Dermis microvascular lymphatic vessel endothelial cell (primary cell): ENCODE measurements at regions not wholly inside any gene's neighbourhood (a gene's known extent, or its start where the extent isn't known, plus 50 kb on each side); places are given as distances from the start of the nearest gene placed in this dataset.
"Not testable (repeated sequence)": the region's sequence is repeated elsewhere in the genome, so short reads cannot be mapped to it uniquely, and the experiment has no call there.

ENCODE experiments used
- DNase-seq, 2 donors: peaks; one replicate each; pipeline versions ENCODE4 v3.0.0 to v3.0.0-alpha.2; 2010; ENCODE audit warnings: low read depth in 2 of 2

GRCh38 chr13:103625194-103625593, 559.0 kb upstream of the SLC10A2 start:
- no peak for DNase-seq

- no peak for DNase-seq
Measured at GRCh38 chr13:103618151-103618550, 551.9 kb upstream of the SLC10A2 start.

GRCh38 chr13:103615771-103616170, 549.6 kb upstream of the SLC10A2 start:
- no peak for DNase-seq

- DNase-seq = no peak
Measured at GRCh38 chr13:103614761-103615160, 548.5 kb upstream of the SLC10A2 start.

GRCh38 chr13:103607995-103608394, 541.8 kb upstream of the SLC10A2 start:
- no peak for DNase-seq

- DNase-seq = no peak
Measured at GRCh38 chr13:103605546-103606326, 539.5 kb upstream of the SLC10A2 start.

- not testable (repeated sequence) for DNase-seq
Measured at GRCh38 chr13:103599870-103600269, 533.7 kb upstream of the SLC10A2 start.

GRCh38 chr13:103598671-103599070, 532.5 kb upstream of the SLC10A2 start:
- DNase-seq = no peak

GRCh38 chr13:103573446-103573845, 507.2 kb upstream of the SLC10A2 start:
- no peak for DNase-seq

GRCh38 chr13:103568314-103568713, 502.1 kb upstream of the SLC10A2 start:
- no peak for DNase-seq

GRCh38 chr13:103557878-103558277, 491.7 kb upstream of the SLC10A2 start:
- DNase-seq = no peak

GRCh38 chr13:103556681-103557080, 490.5 kb upstream of the SLC10A2 start:
- no peak for DNase-seq

GRCh38 chr13:103547914-103548313, 481.7 kb upstream of the SLC10A2 start:
- DNase-seq = no peak

GRCh38 chr13:103546271-103546670, 480.1 kb upstream of the SLC10A2 start:
- DNase-seq = no peak

GRCh38 chr13:103542648-103543047, 476.4 kb upstream of the SLC10A2 start:
- DNase-seq = no peak

- no peak for DNase-seq
Measured at GRCh38 chr13:103540382-103540765, 474.2 kb upstream of the SLC10A2 start.

- DNase-seq = no peak
Measured at GRCh38 chr13:103539721-103540381, 473.6 kb upstream of the SLC10A2 start.

GRCh38 chr13:103539265-103539664, 473.0 kb upstream of the SLC10A2 start:
- no peak for DNase-seq

GRCh38 chr13:103537616-103538015, 471.4 kb upstream of the SLC10A2 start:
- DNase-seq = no peak

- DNase-seq = no peak
Measured at GRCh38 chr13:103531278-103531677, 465.1 kb upstream of the SLC10A2 start.

GRCh38 chr13:103528437-103528836, 462.2 kb upstream of the SLC10A2 start:
- no peak for DNase-seq

- no peak for DNase-seq
Measured at GRCh38 chr13:103525530-103525929, 459.3 kb upstream of the SLC10A2 start.

GRCh38 chr13:103523858-103524257, 457.6 kb upstream of the SLC10A2 start:
- DNase-seq = no peak
